Peyer's patch (tissue), 4 donors: ENCODE measurements at regions not wholly inside any gene's neighbourhood (a gene's known extent, or its start where the extent isn't known, plus 50 kb on each side); places are given as distances from the start of the nearest gene placed in this dataset.
"Not testable (repeated sequence)": the region's sequence is repeated elsewhere in the genome, so short reads cannot be mapped to it uniquely, and the experiment has no call there.

Experiments used
- DNase-seq, 3 donors: peaks; one replicate each; pipeline ENCODE4 v3.0.0-alpha.2; 2017 to 2019
- H3K27ac ChIP-seq, 4 donors: fragments of 200-600 bp; sonication (generic); one replicate each; pipeline ENCODE4 v1.5.1; 2016 to 2019
- H3K27me3 ChIP-seq, 2 donors: fragments of 200-600 bp; sonication (generic); one replicate each; pipeline ENCODE4 v1.5.1; 2019
- H3K36me3 ChIP-seq, 3 donors: fragments of 200-600 bp; sonication (generic); one replicate each; pipeline ENCODE4 v1.5.1; 2016 to 2019
- H3K4me1 ChIP-seq, 4 donors: fragments of 200-600 bp; sonication (generic); one replicate each; pipeline ENCODE4 v1.5.1; 2016 to 2019
- H3K4me3 ChIP-seq, 4 donors: fragments of 200-600 bp; sonication (generic); 1 replicate in 3 of 4; 2 replicates in 1 of 4; pipeline ENCODE4 v1.5.1; 2016 to 2019; ENCODE audit warnings: mild to moderate bottlenecking in 1 of 4
- H3K9me3 ChIP-seq, 4 donors: fragments of 200-600 bp; sonication (generic); one replicate each; pipeline ENCODE4 v1.5.1; 2016 to 2019; ENCODE audit warnings: mild to moderate bottlenecking in 1 of 4
- CTCF ChIP-seq, 6 experiments: fragments of 450-650 bp in 4 of 6; fragments of 200-600 bp in 2 of 6; sonication (generic) in 1 of 6; IDR thresholded peaks; one replicate each; pipeline ENCODE4 v1.5.1; 2017 to 2019; ENCODE audit warnings: antibody characterized with exemption in 6 of 6, mild to moderate bottlenecking in 3 of 6, moderate library complexity in 1 of 6
- POLR2A ChIP-seq, 2 donors: fragments of 450-650 bp; IDR thresholded peaks; one replicate each; pipeline ENCODE4 v1.5.1; 2017; ENCODE audit warnings: antibody characterized with exemption in 2 of 2, mild to moderate bottlenecking in 2 of 2, moderate library complexity in 2 of 2

GRCh38 chr2:55802067-55802466 is 108.4 kb upstream of the PNPT1 start:
- H3K9me3 ChIP-seq: no peaks in the 10 kb centered on the region
- no peaks in the 10 kb centered on the region for H3K27me3 ChIP-seq
- no peak overlapping the region for H3K4me3 ChIP-seq
- TF ChIP-seq CTCF (IDR thresholded peaks at IDR 0.05): no peak
- no peak for DNase-seq
- no peaks in the 10 kb centered on the region for H3K4me1 ChIP-seq
- H3K27ac ChIP-seq: no peak overlapping the region
- no peaks in the 10 kb centered on the region for H3K36me3 ChIP-seq

- DNase-seq: no peak
- H3K27ac ChIP-seq: no peak overlapping the region
- TF ChIP-seq POLR2A (IDR thresholded peaks at IDR 0.05): no peak
- no peak for TF ChIP-seq CTCF (IDR thresholded peaks at IDR 0.05)
- H3K36me3 ChIP-seq: no peaks in the 10 kb centered on the region
- no peak overlapping the region for H3K4me3 ChIP-seq
- no peaks in the 10 kb centered on the region for H3K4me1 ChIP-seq
- H3K9me3 ChIP-seq: no peaks in the 10 kb centered on the region
- H3K27me3 ChIP-seq: no peaks in the 10 kb centered on the region
Observed at GRCh38 chr2:55801436-55801835, 107.8 kb upstream of the PNPT1 start.

GRCh38 chr2:55799624-55800023 is 106.0 kb upstream of the PNPT1 start:
- not testable (repeated sequence) for DNase-seq, H3K27ac ChIP-seq, H3K9me3 ChIP-seq, H3K4me3 ChIP-seq, H3K36me3 ChIP-seq, H3K27me3 ChIP-seq, H3K4me1 ChIP-seq

DNA sequence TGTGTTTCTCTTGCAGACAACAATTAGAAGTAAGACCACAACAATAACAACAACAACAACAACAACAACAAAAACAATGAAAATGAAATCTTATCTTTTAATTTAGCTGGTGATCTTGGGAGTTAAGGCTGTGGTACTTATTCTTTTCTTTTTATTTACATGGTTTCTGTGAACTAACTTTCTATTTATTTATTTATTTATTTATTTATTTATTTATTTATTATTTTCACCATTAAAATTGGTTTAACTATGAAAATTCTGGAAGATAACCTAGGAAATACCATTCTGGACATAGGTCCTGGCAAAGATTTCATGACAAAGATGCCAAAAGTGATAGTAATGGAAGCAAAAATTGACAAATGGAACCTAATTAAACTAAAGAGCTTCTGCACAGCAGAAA is 102.5 kb upstream of the PNPT1 start:
- Histone ChIP-seq H3K36me3 (no peaks in the 10 kb centered on the region), H3K27ac (no peak overlapping the region), H3K4me1 (no peaks in the 10 kb centered on the region), H3K4me3 (no peak overlapping the region), H3K27me3 (no peaks in the 10 kb centered on the region), H3K9me3 (no peaks in the 10 kb centered on the region)
- no peak for TF ChIP-seq CTCF (IDR thresholded peaks at IDR 0.05)
- no peak for TF ChIP-seq POLR2A (IDR thresholded peaks at IDR 0.05)
- no peak for DNase-seq

- not testable (repeated sequence) for H3K36me3 ChIP-seq, H3K4me3 ChIP-seq, H3K27ac ChIP-seq, H3K4me1 ChIP-seq, H3K9me3 ChIP-seq, H3K27me3 ChIP-seq, DNase-seq
Observed at GRCh38 chr2:55793602-55794001, 100.0 kb upstream of the PNPT1 start.

DNA sequence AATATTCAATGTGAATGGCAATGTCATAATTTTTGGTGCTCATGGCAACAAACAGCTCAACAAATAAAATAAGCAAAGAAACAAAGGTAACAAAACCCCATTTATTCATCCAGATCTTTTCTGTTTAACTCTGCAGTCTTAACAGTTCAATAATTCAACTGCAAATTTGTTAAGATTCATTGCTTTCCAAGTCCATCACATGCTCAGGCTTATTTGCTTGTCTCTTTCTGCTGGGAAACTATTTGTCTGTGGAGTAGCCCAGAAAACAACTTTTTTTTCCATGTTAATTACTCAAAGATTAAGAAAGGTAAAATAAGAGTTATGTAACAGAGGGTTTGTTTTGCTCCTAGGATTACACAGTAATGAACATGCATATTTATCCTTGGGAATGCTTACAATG is 92.6 kb upstream of the PNPT1 start:
- DNase-seq: no peak
- TF ChIP-seq CTCF (IDR thresholded peaks at IDR 0.05) (no peak), POLR2A (IDR thresholded peaks at IDR 0.05) (no peak)

GRCh38 chr2:55783751-55784150 is 90.1 kb upstream of the PNPT1 start:
- not testable (repeated sequence) for DNase-seq, H3K27ac ChIP-seq

More for the DNA sequence above, 92.6 kb upstream of the PNPT1 start:
- H3K27me3 ChIP-seq: no peaks in the 10 kb centered on the region
- no peaks in the 10 kb centered on the region for H3K9me3 ChIP-seq
- no peak overlapping the region for H3K27ac ChIP-seq
- no peaks in the 10 kb centered on the region for H3K4me1 ChIP-seq
- H3K36me3 ChIP-seq: no peaks in the 10 kb centered on the region
- H3K4me3 ChIP-seq: no peak overlapping the region

More at GRCh38 chr2:55783751-55784150, 90.1 kb upstream of the PNPT1 start:
- H3K27me3 ChIP-seq, H3K4me3 ChIP-seq, H3K36me3 ChIP-seq, H3K4me1 ChIP-seq, H3K9me3 ChIP-seq: not testable (repeated sequence)
